Suppressor macrophage treated with lipopolysaccharide for 1 hour (primary cell): ENCODE measurements at regions not wholly inside any gene's neighbourhood (a gene's known extent, or its start where the extent isn't known, plus 50 kb on each side); places are given as distances from the start of the nearest gene placed in this dataset.

Source experiments
- DNase-seq, 3 donors: peaks; one replicate each; pipeline ENCODE4 v3.0.0-alpha.2; 2020 to 2022

DNA sequence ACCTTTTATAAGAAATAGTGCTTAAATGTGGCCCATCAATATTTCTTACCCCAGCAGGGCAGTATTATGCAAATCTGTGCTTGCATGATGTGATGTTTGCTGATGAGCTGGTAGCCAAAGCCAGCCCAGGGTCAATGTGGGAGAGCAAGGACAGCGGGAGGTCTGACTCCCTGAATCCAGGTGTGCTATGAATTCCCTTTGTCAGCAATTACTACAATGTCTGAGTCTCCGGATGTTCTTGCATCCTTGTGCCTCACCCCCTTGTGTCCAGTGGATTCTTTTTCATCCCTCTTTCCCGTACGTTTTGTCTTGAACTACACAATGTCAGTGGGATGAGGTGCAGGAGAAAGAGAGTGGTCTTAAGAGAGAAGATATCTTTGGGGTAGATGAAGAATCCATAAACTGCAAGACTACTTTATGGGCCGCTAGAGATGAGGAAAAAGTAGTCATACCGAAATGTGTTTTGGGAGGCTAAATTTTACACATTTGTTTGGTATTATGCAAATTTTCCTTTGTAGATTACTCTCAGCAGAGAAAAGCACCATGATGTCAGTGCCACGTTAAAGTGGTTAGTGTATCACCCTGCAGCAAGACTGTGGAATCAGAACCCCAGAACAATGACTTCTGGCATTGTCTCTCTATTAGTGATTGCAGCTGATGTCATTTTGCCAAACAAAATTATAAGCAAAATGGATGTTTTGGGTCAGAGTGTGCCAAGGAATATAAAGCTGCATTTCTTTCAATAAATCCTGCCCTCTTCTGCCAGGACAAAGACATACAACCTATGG is 53.5 kb upstream of the TSHZ3 start:
- no peak for DNase-seq

DNA sequence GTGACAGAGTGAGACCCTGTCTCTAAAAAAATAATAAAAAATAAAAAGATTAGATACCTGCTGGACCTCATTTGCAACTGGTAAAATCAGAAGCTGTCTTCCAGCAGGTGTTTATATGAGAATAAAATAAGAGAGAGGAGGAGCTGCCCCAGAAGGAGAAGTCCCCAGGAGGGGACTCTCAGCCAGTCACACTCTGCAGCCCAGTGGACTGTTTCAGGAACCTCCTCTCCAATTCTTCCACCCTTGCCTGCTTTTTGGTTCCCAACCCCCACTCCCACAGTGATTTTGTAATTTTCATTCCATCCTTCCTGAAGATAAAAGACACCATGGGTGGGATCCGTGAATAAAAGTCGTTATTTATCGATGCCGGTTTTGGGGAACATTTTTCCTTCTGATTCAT is 56.9 kb upstream of the TSHZ3 start:
- no peak for DNase-seq

DNA sequence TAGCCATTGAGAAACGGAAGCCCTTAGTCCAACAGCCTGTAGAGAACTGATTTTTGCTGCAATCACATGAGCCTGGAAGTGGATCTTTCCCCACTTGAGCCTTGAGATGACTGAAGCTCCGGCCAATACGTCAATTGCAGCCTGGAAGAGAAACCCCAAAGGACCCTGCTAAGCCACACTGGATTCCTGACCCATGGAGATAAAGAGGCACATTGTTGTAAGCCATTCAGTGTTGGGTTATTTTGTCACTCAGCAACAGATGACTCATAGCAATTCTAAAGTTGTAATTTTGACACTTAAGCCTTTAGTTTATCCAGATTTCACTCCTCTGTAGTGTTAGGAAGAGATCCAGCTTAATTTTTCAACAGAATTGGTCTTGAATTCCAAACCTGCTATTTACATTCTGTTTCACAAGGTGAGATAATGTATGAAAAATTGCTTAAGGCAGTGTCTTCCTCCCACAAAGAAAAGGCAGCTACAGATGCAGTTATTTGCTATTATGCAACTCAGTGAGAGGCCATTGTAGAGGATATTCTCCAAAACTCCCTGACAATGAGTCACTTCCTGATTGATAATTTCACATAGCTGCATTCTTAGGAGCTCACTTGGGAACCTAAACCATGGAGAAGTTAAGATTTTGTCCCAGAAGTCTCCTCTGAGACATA is 59.4 kb upstream of the TSHZ3 start:
- peak; percentile 66 to 81 (median 79) for DNase-seq

DNA sequence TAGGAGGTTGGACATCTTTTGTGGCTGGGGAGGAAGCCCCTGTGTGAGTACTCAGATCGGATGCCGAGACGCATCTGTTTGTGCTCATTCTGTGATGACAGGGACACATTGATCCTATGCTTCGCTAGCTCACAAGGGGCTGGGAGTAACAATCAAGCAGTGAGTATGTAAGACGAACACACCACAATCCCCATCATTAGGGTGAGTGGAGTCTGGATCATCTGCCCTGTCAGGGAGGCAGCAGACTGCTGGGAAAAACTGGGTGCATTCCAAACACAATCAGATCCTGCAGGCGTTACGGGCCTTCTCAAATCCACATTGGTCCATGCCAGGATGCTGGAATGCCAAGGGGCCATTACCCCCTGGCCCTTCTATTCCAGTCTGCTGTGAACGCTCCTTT is 64.1 kb upstream of the TSHZ3 start:
- DNase-seq: no peak

DNA sequence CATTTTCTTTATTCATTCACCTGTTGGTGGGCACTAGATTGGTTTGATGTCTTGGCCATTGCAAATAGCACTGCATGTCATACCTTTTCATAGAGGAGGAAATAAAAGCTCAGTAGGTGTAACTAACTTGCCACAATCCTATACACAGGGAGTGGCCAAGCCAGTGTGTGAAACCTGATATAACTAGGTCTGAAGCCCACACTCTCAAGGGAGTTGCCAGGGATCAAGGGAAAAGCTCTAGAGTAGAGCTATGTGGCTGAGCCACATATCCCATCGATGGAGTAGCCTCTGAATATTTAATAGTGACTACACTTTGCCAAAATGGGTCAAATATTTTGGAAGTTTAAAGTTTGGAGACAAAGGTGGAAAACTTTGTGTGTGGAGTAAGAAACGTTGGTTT is 66.1 kb upstream of the TSHZ3 start:
- DNase-seq: no peak

DNA sequence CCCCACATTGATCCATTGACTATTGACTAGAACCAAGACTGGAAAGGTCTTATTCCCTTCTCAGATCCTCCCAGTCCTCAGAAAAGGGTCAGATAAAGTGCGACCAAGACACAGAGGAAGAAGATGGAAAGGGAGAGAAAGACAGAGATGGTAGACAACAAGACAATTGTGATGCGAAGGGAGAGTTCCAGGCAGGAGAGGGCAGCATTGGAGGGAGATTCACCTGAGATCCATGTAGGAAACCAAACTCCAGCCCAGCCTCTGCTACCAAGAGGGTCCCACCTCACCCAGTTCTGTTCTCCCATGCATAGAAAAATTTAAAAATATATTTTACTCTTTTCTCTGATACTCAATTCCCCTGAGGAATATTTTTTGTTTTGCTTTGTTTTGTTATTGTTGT is 67.3 kb upstream of the TSHZ3 start:
- DNase-seq: no peak

DNA sequence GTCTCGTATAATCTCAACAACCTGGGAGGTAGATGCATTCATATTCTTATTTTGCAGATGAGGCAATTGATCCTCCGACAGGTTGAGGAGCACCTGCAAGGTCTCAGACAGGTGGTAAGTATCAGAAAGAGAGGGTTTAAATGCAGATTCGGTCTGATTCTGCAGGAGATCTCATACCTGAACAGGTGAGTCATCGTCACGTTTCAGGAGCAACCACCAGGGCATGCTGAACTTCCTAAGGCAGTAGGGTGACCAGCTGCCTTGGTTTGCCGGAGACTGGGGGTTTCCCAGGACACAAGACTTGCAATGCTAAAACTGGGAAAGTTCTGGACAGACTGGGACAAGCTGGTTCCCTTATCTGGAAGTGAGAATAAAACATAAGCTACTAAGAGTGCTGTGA is 68.8 kb upstream of the TSHZ3 start:
- no peak for DNase-seq

DNA sequence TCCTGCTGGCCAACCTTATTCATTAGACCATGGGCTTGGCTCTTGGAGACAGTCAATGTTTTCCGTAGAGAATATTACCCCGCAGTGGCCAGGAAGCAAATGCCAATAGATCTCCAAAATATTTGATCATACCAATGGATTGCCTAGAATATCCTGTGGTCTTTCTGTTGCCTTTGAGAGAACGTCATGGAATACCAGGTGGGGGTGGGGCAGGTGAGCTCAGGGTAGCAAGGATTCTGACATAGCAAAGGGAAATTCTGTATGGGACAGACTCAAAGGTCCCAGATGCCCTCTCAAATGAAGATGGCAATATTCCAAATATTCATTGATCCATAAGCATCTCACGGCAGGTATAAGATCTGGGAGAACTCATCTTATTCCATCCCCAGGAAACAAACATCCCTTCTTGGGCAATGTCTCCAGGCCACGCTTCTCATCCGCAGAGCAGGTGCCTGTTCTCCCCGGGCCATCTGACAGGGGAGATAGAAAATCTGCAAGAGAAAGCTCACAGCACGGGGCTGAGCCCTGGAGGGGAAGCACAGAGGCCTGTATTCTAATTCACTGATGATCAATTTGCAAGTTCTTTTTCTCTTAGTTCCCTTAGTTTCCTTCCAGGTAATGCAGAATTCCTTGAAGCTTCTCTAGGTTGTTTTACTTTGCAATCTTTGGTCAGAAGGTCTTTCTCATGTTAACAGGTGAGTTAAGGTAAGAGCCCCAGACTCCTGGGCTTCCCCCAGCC is 69.6 kb upstream of the TSHZ3 start:
- DNase-seq: no peak

DNA sequence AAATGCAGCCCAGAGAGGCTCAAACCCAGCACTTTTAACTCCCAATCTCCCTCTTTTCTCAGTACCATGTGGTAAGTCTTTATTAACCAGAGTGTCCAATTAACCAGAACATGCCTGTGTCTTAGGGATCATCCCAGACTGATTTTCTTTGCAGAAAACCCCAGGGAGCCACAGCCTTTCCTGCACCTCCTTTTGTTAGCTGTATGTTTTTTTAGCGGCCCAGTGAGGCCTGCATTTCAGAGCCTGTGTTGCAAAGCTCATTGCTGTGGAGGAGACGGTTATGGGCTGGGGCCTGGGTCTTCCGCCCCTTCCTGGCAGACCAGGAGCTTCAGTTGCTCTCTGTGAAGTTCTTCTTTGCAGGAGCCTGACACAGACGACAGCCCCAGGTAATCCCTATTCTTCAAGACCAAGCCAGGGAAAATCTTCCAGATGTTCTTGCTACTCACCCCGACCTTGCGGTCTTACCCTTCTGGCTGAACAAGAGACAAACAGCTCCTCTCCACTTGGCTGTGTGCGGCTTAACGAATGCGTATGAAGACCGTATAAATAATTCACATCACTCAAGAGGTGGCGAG is 70.7 kb upstream of the TSHZ3 start:
- no peak for DNase-seq

DNA sequence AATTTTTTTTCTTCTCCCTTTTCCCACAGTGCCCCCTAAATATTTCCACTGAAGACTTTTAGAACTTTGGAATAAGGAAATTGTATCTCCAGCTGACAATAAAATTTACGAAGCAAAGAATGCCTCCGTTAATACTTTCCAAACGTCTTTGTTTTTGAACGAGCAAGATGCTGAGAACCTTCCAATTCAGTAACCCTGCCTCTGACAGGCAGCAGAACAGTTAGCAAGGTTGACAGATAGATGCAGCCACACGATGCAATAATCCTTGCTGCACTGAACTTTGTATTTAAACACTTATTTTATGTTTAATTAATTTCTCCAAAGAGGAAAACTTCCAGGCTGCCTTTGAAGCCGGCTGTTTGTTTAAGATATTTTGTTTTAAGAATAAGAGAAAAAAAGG is 71.8 kb upstream of the TSHZ3 start:
- no peak for DNase-seq

DNA sequence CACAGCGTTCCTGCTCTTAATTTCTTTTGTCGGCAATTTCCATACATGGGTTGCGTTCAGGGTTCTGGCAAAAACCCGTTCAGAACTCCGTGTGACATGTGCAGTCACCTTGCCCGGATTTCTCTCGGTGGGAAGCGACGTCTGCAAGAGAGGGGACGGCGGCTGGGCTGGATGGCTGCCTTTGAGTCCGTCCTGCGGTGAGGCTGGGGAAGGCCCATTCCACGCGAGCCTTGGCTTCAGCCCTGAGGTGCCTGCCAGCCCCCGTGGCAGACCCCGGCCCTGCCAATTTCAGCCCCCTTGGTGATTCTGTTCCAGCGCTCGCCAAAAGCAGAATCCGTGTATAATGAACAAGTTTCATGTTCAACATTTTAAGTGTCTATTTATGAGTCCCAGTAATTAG is 72.6 kb upstream of the TSHZ3 start:
- DNase-seq: no peak

DNA sequence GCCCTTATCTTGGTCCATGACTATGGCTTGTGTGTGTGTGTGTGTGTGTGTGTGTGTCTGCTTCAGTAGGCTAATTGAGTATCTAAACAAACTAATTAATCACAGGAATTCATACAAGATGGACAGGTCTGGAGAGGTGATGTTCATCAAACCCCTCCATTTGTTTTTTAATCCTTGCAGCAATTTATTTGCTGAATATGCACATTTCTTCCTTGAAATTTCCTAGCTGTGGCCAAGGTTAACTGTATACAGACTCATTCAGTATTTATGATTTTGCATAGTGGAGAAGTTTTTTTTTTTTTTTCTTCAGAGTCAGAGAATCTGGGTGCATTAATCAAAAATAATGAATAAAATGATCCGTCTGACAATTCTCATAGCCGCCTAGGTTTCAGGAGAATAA is 74.7 kb upstream of the TSHZ3 start:
- DNase-seq: no peak

DNA sequence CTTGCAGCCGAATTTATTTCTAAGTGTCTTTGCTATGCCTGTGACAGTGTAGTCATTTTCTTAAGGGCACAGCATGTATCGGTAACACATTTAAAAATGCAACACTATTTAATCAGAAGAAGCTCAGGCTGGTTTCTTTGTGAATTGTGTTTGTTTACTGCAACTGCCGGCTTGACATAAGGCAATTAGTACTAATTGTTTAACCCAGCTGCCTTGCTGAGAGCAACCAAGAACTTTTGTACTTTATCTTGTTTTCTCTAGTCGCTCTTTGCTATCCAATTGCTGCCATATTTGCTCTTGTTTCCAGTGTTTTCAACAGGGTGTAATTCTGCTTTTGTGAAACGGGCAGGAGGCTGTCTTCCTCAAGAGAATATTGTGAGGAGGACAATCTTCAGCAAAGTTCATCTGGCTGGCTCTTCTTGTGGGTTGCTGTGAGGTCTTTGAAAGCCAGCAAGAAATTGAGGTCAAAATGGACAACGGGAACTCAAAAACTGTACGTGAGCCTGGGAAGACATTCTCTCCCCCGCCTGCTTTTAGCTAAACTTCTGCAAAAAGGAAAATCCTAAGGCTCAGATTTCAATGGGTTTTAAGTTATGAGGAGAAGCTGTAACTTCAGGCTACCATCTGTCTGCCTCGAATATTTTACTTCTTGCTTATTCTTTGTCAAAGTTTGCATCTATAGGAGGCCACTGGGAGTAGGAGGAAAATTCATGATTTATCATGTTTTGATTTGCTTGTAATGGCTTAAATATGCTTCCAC is 75.8 kb upstream of the TSHZ3 start:
- DNase-seq: no peak

DNA sequence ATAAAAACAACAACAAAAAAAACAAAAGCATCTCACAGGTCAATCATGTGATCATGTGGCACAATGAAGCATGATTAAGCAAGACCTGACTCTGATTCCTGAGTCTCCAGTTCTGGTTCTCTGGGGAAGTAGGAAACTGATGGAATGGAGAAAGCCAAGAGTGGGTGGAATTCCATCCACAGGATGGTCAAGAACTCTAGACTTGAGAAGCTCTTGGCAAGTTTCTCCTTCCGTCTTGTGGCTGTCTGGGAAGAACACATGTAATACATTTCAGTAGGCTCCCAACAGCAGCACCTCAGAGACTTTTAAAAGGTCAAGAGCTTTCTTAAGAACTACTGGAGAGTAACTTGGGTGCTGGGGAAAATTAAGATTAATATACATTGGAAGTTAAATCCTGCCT is 78.6 kb upstream of the TSHZ3 start:
- peak in 1 of 3 donors; percentile 5 for DNase-seq

DNA sequence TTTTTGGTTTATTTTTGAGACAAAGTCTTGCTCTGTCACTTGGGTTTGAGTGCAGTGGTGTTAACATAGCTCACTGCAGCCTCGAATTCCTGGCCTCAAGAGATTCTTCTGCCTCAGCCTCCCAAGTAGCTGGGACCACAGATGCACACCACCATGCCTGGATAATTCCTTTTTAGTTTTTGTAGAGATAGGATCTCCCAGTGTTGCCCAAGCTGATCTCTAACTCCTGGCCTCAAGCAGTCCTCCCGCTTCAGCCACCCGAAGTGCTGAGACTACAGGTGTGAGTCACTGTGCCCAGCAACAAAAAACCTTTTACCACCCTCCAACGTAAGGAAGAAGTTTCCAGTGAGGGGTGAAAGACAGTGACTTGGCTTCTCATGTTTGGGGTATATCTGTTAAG is 81.1 kb upstream of the TSHZ3 start:
- no peak for DNase-seq

DNA sequence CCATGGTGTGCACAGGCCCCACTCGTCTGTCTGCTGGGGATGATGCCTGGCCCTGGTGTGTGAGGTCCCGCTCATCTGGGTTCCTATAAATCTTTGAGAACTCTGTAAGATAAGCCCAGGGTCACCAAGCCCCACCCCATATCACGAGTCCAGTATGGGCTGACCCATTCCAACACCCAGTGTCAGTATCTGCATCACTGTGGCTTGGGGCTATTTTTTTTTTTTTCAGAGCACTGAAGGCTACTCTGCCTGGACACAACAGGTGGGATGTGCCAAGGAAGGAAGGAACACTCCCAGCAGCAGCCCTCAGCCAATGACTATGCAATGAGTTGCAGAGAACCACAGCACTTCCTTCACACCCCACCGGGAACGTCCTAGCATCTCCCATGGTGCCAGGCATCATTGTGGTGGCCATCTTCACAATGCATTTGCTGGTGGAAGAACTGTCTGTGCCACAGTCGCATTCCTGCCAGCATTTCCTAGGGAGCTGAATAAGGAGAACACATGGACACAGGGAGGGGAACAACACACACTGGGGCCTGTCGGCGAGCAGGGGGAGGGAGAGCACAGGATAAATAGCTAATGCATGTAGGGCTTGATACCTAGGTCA is 83.1 kb upstream of the TSHZ3 start:
- DNase-seq: no peak

DNA sequence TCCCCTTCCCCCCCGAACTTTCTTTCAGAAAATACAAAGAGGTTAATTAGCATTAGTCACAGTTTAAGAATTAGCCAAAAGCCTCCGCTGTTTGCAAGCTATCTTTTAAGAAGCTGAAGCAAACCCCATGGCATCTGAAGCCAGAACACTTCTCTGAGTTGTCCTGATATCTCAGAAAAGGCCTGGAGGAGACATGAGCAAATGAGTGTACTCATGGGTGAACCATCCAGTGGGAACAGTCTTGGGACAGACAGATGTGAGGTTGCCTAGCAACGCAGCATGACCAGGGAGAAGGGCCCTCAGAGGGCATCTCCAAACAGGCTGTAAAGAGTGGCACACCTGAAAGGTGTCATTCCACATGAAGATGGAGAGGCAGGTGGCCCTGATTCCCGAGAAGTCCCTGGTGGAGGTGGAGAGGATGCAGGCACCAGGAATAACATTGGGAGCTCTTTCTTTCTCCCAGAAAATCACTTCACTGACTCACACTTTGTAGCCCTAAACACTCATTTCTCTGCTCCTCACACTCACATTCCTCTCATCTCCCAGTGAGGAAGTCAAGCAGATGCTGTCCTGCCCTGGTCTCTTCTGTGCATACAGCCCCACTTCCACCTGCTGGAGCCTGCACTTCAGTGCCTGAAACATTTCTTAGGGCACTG is 87.0 kb upstream of the TSHZ3 start:
- DNase-seq: no peak

DNA sequence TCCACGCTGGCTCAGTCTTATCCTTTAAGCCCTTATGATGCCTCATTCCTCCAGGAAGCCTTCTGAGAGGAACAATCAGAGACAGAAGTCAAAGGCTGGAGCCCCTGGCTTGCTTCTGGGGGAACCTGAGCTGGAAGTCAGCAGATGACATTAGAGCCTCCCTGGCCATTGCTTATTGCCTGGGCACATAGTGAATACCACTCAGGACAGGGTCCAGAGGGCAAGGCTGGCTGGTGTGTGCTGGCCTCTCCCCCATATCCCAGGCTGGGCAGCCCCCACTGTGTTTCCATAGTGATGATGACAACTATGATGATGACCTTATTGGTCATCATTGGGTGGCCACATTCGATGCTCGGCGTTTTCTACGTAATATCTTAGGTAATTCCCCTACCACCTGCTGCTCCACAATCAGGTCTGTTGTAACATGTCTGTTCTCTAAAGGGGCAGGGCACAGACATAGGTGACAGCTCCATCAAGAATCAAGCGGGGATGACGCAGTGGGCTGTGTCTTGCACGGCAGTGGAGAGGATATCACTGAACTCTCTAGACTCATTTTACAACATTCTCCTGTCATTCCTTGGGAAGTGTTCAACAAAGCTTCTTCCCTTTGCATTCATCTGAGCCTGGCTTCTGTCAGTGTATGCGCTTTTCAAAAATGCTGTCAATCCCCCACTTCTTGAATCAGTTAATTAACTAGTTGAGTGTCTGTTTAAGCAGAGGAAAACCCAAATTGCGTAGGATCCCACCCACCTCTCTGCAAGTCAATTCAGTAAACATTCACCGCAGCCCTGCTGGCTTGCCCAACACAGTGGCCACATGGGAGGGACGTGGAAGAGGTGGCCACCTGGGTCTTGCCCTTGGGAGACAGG is 89.4 kb upstream of the TSHZ3 start:
- no peak for DNase-seq

DNA sequence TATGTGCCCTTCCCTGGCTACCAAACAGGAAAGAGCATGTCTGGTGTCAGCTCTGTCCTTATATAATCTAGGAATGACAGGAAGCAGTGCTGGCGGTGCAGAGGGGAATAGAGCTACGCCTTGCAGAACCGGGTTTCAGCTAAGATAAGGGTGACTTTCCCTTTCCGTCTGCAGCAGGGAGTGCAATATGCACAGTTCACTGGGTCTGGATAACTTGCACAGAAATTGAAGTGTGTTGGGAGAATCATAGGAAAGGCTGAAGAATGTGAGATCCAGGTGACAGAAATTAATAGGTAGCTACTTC is 90.0 kb upstream of the TSHZ3 start:
- no peak for DNase-seq

DNA sequence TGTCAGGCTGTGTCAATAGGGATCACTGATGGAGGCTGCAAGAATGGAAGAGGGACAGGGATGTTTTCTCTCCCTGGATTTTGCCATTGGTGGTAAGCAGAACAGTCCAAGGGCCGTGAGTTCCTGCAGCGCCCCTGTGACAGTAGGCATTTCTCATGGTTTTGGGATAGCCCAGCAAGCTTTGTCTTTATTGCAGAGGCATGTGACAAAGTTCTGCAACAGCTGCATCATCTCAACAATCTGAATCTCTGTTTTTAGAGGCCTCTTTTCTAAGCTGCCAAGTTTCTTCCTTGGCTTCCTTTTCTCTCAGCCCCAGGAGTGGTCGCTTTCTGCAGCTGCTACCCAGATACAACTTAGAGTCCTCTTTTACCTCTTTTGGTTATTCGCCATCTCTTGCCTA is 95.7 kb upstream of the TSHZ3 start:
- DNase-seq: no peak

DNA sequence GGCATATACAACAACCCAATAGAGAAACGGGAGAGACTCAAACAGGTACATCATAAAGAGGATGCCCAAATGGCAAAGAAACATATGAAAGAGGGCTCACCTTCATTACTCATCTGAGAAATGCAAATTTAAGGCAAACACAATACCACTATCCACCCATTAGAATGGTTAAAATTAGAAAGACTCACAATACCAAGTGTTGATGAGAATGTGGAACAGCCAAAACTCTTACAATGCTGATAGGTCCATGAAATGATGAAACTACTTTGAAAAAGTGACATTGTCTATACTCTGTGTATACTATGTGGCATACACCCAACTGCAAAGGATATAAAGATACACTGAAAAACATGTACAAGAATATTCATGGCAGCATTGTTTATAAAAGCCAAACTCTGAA is 96.2 kb upstream of the TSHZ3 start:
- no peak for DNase-seq
